Left lung (tissue), 4 donors: ENCODE measurements at regions not wholly inside any gene's neighbourhood (a gene's known extent, or its start where the extent isn't known, plus 50 kb on each side); places are given as distances from the start of the nearest gene placed in this dataset.
A peak's percentile ranks its signal among the peaks of the same experiment; 100 is the strongest.
"Not testable (repeated sequence)": the region's sequence is repeated elsewhere in the genome, so short reads cannot be mapped to it uniquely, and the experiment has no call there.

Experiments
- ATAC-seq: fragments of 200-7000 bp; cut with Tn5 transposase; one replicate; pipeline ENCODE4 v1.9.1; 2020; ENCODE audit warnings: moderate library complexity
- DNase-seq, 4 donors: peaks; one replicate each; pipeline ENCODE4 v3.0.0-alpha.2; 2013 to 2020
- H3K27ac ChIP-seq, 2 donors: fragments of 200-600 bp; sonication (generic) in 1 of 2; one replicate each; pipeline versions ENCODE4 v1.5.0 to v1.8.0; 2020 to 2021
- H3K27me3 ChIP-seq, 2 donors: fragments of 200-600 bp; sonication (generic) in 1 of 2; one replicate each; pipeline versions ENCODE4 v1.5.0 to v1.8.0; 2020 to 2021
- H3K36me3 ChIP-seq, 2 donors: fragments of 200-600 bp; sonication (generic) in 1 of 2; one replicate each; pipeline versions ENCODE4 v1.5.0 to v1.8.0; 2020 to 2021
- H3K4me1 ChIP-seq, 2 donors: fragments of 200-600 bp; one replicate each; pipeline ENCODE4 v1.8.0; 2021
- H3K4me3 ChIP-seq, 2 donors: fragments of 200-600 bp; sonication (generic) in 1 of 2; one replicate each; pipeline versions ENCODE4 v1.5.0 to v1.8.0; 2020 to 2021; ENCODE audit warnings: mild to moderate bottlenecking in 1 of 2
- H3K9me3 ChIP-seq, 2 donors: fragments of 200-600 bp; sonication (generic) in 1 of 2; one replicate each; pipeline versions ENCODE4 v1.5.0 to v1.8.0; 2020 to 2021
- CTCF ChIP-seq, 2 donors: fragments of 200-600 bp; sonication (generic) in 1 of 2; IDR thresholded peaks; one replicate each; pipeline versions ENCODE4 v1.5.0 to v1.8.0; 2021; ENCODE audit warnings: antibody characterized with exemption in 2 of 2
- intact Hi-C, 2 donors: fragments of 100-400 bp; cut with DNase I; formaldehyde crosslinking; loops; one replicate each; pipeline versions ENCODE4 v1.11.2 to v1.14.2; 2022
- donor health status: DM: no; HTN: yes; CAD: no.
- donor health status: DM: no; HTN: no; CAD: no.

DNA sequence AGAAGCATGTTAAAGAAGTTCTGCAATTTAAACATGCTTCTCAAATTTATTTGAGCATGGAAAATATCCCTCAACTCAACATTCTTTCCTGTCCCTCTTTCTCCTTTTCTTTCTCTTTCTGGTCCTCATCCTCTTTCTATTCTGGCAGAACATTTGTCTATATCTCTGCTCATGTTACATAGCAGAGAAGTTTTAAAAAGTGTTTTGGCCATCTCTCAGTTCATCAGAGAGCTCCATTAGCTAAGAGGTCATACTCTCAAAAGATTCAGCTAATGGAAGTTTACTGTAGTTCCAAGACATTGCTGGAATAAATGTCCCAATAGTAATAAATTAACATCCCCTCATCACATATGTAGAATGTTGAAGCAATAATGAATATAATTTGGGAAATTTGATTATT lies 53.5 kb downstream of the XCL2 start:
- H3K4me3 ChIP-seq = no peak overlapping the region
- no peaks in the 10 kb centered on the region for H3K9me3 ChIP-seq
- H3K4me1 ChIP-seq = peaks cover 0 to 2% of the 10 kb centered on the region in 2 donors
- ATAC-seq (no peak), DNase-seq (no peak)
- intact Hi-C loops = no loop called here
- no peak overlapping the region for H3K27ac ChIP-seq
- no peaks in the 10 kb centered on the region for H3K27me3 ChIP-seq
- no peak for TF ChIP-seq CTCF (IDR thresholded peaks at IDR 0.05)
- H3K36me3 ChIP-seq = no peaks in the 10 kb centered on the region

DNA sequence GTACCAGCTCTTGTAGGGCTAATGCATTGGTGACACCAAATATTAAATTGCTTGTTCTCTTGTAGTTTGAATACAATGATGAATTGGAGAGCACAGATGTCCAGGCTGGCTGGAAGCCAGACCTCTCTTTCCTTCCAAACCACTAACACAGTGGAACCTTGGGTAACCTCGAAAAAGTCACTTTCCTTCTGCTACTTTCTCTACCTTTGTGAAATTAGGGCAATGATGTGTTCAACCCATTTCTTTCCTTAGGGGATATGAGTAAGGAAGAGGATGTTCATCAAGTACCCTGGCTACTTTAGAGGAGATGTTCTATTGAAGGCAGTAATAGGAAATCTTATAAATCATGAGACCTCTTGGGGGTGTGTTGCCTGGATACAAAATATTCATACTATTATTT lies 55.7 kb downstream of the XCL2 start:
- Histone ChIP-seq H3K9me3 (no peaks in the 10 kb centered on the region), H3K27ac (no peak overlapping the region)
- peak in 1 of 4 donors; percentile 39 for DNase-seq

GRCh38 chr1:168486820-168487219 lies 57.0 kb downstream of the XCL2 start:
- H3K27ac ChIP-seq, H3K36me3 ChIP-seq, H3K9me3 ChIP-seq, ATAC-seq, H3K4me3 ChIP-seq, intact Hi-C loops, DNase-seq, H3K27me3 ChIP-seq: not testable (repeated sequence)
- H3K4me1 ChIP-seq = peaks cover 5 to 26% of the 10 kb centered on the region in 2 donors

More for the DNA sequence above, 55.7 kb downstream of the XCL2 start:
- Histone ChIP-seq H3K4me1 (peaks cover 3 to 21% of the 10 kb centered on the region in 2 donors), H3K36me3 (no peaks in the 10 kb centered on the region), H3K27me3 (no peaks in the 10 kb centered on the region), H3K4me3 (no peak overlapping the region)
- peak; percentile 29 for ATAC-seq
- intact Hi-C loops = no loop called here
- TF ChIP-seq CTCF (IDR thresholded peaks at IDR 0.05) = no peak

- no peaks in the 10 kb centered on the region for H3K9me3 ChIP-seq
- H3K27me3 ChIP-seq = no peaks in the 10 kb centered on the region
- no peak overlapping the region for H3K27ac ChIP-seq
- DNase-seq = peak in 1 of 4 donors; percentile 33
- no peaks in the 10 kb centered on the region for H3K36me3 ChIP-seq
- no peak overlapping the region for H3K4me3 ChIP-seq
- H3K4me1 ChIP-seq = peaks cover 5 to 26% of the 10 kb centered on the region in 2 donors
- ATAC-seq = peak; percentile 82
- intact Hi-C loops = no loop called here
- TF ChIP-seq CTCF (IDR thresholded peaks at IDR 0.05) = no peak
Observed at GRCh38 chr1:168485048-168485447, 58.7 kb downstream of the XCL2 start.

DNA sequence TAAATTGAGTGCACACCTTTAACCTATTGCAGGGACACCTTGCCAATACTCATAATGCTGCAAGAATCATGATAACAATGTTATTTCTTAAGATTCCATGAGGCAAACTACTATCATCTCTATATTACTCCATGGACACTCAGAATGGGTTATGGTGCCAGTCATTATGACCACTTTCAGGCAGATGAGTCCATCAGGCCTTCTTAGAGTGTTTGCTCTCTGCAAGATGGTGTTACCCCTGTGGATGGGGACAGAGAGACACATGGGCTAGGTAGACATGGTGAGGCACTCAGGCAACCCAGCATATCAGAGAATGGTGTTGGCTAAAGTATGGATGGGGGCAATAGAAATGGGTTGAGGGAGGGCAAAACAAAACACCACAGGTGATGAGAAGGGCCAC lies 59.7 kb downstream of the XCL2 start:
- intact Hi-C loops = no loop called here
- no peaks in the 10 kb centered on the region for H3K9me3 ChIP-seq
- H3K4me3 ChIP-seq = no peak overlapping the region
- TF ChIP-seq CTCF (IDR thresholded peaks at IDR 0.05) = no peak
- no peaks in the 10 kb centered on the region for H3K27me3 ChIP-seq
- no peak overlapping the region for H3K27ac ChIP-seq
- DNase-seq (no peak), ATAC-seq (no peak)
- peaks cover 5 to 26% of the 10 kb centered on the region in 2 donors for H3K4me1 ChIP-seq
- no peaks in the 10 kb centered on the region for H3K36me3 ChIP-seq

GRCh38 chr1:168483539-168483938 lies 60.3 kb downstream of the XCL2 start:
- Histone ChIP-seq H3K9me3 (no peaks in the 10 kb centered on the region), H3K4me3 (no peak overlapping the region), H3K36me3 (no peaks in the 10 kb centered on the region), H3K4me1 (peaks cover 5 to 26% of the 10 kb centered on the region in 2 donors), H3K27me3 (no peaks in the 10 kb centered on the region), H3K27ac (peak overlapping the region; percentile 20 to 36)
- intact Hi-C loops = no loop called here
- DNase-seq = no peak
- TF ChIP-seq CTCF (IDR thresholded peaks at IDR 0.05) = no peak
- ATAC-seq = peak; percentile 34
